Gastroesophageal sphincter (tissue), 3 donors: ENCODE measurements at regions not wholly inside any gene's neighbourhood (a gene's known extent, or its start where the extent isn't known, plus 50 kb on each side); places are given as distances from the start of the nearest gene placed in this dataset.

Experiments used
- CTCF ChIP-seq, 4 experiments: fragments of 200-600 bp in 2 of 4; fragments of 450-650 bp in 2 of 4; sonication (generic) in 1 of 4; IDR thresholded peaks; one replicate each; pipeline ENCODE4 v1.5.1; 2017 to 2019; ENCODE audit warnings: antibody characterized with exemption in 4 of 4, mild to moderate bottlenecking in 2 of 4, moderate library complexity in 2 of 4
- EP300 ChIP-seq: sonication (generic); formaldehyde crosslinking; IDR thresholded peaks from one replicate; pipeline ENCODE4 v1.6.1; 2017; ENCODE audit warnings: antibody characterized with exemption, mild to moderate bottlenecking
- POLR2AphosphoS5 ChIP-seq: sonication (generic); formaldehyde crosslinking; IDR thresholded peaks from one replicate; pipeline ENCODE4 v1.6.1; 2017; ENCODE audit warnings: antibody characterized with exemption

GRCh38 chr9:119839888-119840287 is 470.7 kb upstream of the BRINP1 start:
- TF ChIP-seq EP300 (no peak), POLR2AphosphoS5 (peak; percentile 39), CTCF (IDR thresholded peaks at IDR 0.05) (no peak)
